Effector memory CD8-positive, alpha-beta T cell (primary cell): ENCODE measurements at regions not wholly inside any gene's neighbourhood (a gene's known extent, or its start where the extent isn't known, plus 50 kb on each side); places are given as distances from the start of the nearest gene placed in this dataset.

Experiments used
- ATAC-seq: fragments of 150-1000 bp; cut with Tn5 transposase; replicated peaks from 2 replicates; pipeline ENCODE4 v1.10.0; 2021; ENCODE audit warnings: mild to moderate bottlenecking, moderate library complexity
- DNase-seq, 3 experiments: peaks; one replicate each; pipeline ENCODE4 v3.0.0; 2021
- H3K27ac Mint-ChIP-seq, 2 donors: one replicate each; pipeline ENCODE4 v1.8.0; 2022; ENCODE audit warnings: mild to moderate bottlenecking in 2 of 2, mixed read lengths in 2 of 2, moderate library complexity in 2 of 2
- H3K27me3 Mint-ChIP-seq, 2 donors: one replicate each; pipeline ENCODE4 v1.8.0; 2022; ENCODE audit warnings: mixed read lengths in 2 of 2
- H3K36me3 Mint-ChIP-seq: one replicate; pipeline ENCODE4 v1.8.0; 2022; ENCODE audit warnings: mild to moderate bottlenecking, moderate library complexity, mixed read lengths; ENCODE audit not compliant: insufficient read depth
- H3K4me1 Mint-ChIP-seq, 2 donors: one replicate each; pipeline ENCODE4 v1.8.0; 2022; ENCODE audit warnings: low read depth in 2 of 2, mixed read lengths in 2 of 2
- H3K4me3 Mint-ChIP-seq, 2 donors: one replicate each; pipeline ENCODE4 v1.8.0; 2022; ENCODE audit warnings: mild to moderate bottlenecking in 2 of 2, mixed read lengths in 2 of 2, moderate library complexity in 2 of 2
- H3K9me3 Mint-ChIP-seq, 2 donors: one replicate each; pipeline ENCODE4 v1.8.0; 2022; ENCODE audit warnings: mixed read lengths in 2 of 2

GRCh38 chr3:180142472-180142871 lies 105.7 kb upstream of the PEX5L start:
- Mint-ChIP-seq H3K4me3 (no peak overlapping the region), H3K27ac (no peak overlapping the region), H3K9me3 (peaks cover 0 to 4% of the 10 kb centered on the region in 2 donors), H3K36me3 (no peaks in the 10 kb centered on the region), H3K4me1 (no peaks in the 10 kb centered on the region), H3K27me3 (no peaks in the 10 kb centered on the region)
- ATAC-seq = no peak
- no peak for DNase-seq

DNA sequence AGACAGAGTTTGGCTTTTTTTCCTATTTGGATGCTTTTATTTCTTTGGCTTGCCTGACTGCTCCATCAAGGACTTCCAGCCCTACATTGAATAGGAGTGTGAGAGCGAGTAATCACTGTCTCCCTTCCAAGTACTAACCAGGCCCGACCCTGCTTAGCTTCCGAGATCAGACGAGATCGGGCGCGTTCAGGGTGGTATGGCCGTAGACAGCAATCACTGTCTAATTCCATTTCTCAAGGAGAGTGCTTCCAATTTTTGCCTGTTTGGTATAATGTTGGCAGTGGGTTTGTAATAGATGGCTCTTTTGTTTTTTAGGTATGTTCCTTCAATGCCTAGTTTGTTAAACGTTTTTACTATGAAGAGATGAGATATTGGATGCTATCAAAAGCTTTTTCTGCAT lies 125.0 kb upstream of the PEX5L start:
- Mint-ChIP-seq H3K36me3 (peaks cover 3% of the 10 kb centered on the region), H3K9me3 (peaks cover 4 to 6% of the 10 kb centered on the region in 2 donors), H3K4me1 (no peaks in the 10 kb centered on the region), H3K4me3 (no peak overlapping the region), H3K27ac (no peak overlapping the region), H3K27me3 (no peaks in the 10 kb centered on the region)
- DNase-seq (no peak), ATAC-seq (no peak)

GRCh38 chr3:180175572-180175971 lies 138.8 kb upstream of the PEX5L start:
- no peaks in the 10 kb centered on the region for H3K27me3 Mint-ChIP-seq
- H3K36me3 Mint-ChIP-seq = no peaks in the 10 kb centered on the region
- DNase-seq = no peak
- H3K4me3 Mint-ChIP-seq = no peak overlapping the region
- H3K9me3 Mint-ChIP-seq = peaks cover 5 to 8% of the 10 kb centered on the region in 2 donors
- H3K4me1 Mint-ChIP-seq = no peaks in the 10 kb centered on the region
- no peak overlapping the region for H3K27ac Mint-ChIP-seq
- ATAC-seq = no peak

GRCh38 chr3:180176059-180176458 lies 139.3 kb upstream of the PEX5L start:
- no peaks in the 10 kb centered on the region for H3K4me1 Mint-ChIP-seq
- H3K36me3 Mint-ChIP-seq = no peaks in the 10 kb centered on the region
- H3K9me3 Mint-ChIP-seq = peaks cover 5 to 8% of the 10 kb centered on the region in 2 donors
- no peak overlapping the region for H3K27ac Mint-ChIP-seq
- ATAC-seq (no peak), DNase-seq (no peak)
- H3K4me3 Mint-ChIP-seq = no peak overlapping the region
- no peaks in the 10 kb centered on the region for H3K27me3 Mint-ChIP-seq

- Mint-ChIP-seq H3K27ac (no peak overlapping the region), H3K9me3 (peaks cover 5 to 8% of the 10 kb centered on the region in 2 donors), H3K4me1 (no peaks in the 10 kb centered on the region), H3K36me3 (no peaks in the 10 kb centered on the region), H3K27me3 (no peaks in the 10 kb centered on the region), H3K4me3 (no peak overlapping the region)
- no peak for ATAC-seq
- DNase-seq = no peak
Measured at GRCh38 chr3:180177255-180177654, 140.5 kb upstream of the PEX5L start.

- no peak overlapping the region for H3K4me3 Mint-ChIP-seq
- H3K27ac Mint-ChIP-seq = no peak overlapping the region
- DNase-seq = no peak
- H3K4me1 Mint-ChIP-seq = no peaks in the 10 kb centered on the region
- H3K9me3 Mint-ChIP-seq = peaks cover 0 to 2% of the 10 kb centered on the region in 2 donors
- no peaks in the 10 kb centered on the region for H3K27me3 Mint-ChIP-seq
- no peaks in the 10 kb centered on the region for H3K36me3 Mint-ChIP-seq
- ATAC-seq = no peak
Measured at GRCh38 chr3:180179562-180179961, 142.8 kb upstream of the PEX5L start.

DNA sequence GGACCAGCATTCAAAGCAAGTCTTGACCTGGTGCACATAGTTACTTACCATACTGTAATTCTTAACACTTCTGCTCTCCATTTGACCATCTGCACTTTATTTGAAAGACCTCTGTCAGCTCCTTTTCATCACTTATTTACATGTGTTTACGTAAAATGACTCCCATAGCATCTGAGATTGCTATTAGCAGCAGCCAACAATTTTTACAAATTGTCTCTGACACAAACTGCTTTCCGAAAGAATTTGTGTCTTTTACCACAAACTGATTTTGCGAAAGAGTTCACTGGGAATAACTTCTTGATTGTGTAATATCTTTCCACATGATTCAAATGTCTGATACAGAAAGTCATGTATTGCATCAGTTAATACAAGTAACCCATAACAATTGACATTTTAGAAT lies 144.1 kb upstream of the PEX5L start:
- no peak overlapping the region for H3K4me3 Mint-ChIP-seq
- DNase-seq (no peak), ATAC-seq (no peak)
- H3K27ac Mint-ChIP-seq = no peak overlapping the region
- H3K36me3 Mint-ChIP-seq = no peaks in the 10 kb centered on the region
- no peaks in the 10 kb centered on the region for H3K4me1 Mint-ChIP-seq
- H3K9me3 Mint-ChIP-seq = peaks cover 0 to 2% of the 10 kb centered on the region in 2 donors
- no peaks in the 10 kb centered on the region for H3K27me3 Mint-ChIP-seq

GRCh38 chr3:180181387-180181786 lies 144.7 kb upstream of the PEX5L start:
- H3K27ac Mint-ChIP-seq = no peak overlapping the region
- DNase-seq = no peak
- H3K4me3 Mint-ChIP-seq = no peak overlapping the region
- no peaks in the 10 kb centered on the region for H3K27me3 Mint-ChIP-seq
- H3K36me3 Mint-ChIP-seq = no peaks in the 10 kb centered on the region
- no peaks in the 10 kb centered on the region for H3K4me1 Mint-ChIP-seq
- peaks cover 0 to 2% of the 10 kb centered on the region in 2 donors for H3K9me3 Mint-ChIP-seq
- ATAC-seq = no peak

- Mint-ChIP-seq H3K27ac (no peak overlapping the region), H3K4me1 (no peaks in the 10 kb centered on the region), H3K4me3 (no peak overlapping the region), H3K27me3 (no peaks in the 10 kb centered on the region), H3K9me3 (peaks cover 0 to 2% of the 10 kb centered on the region in 2 donors), H3K36me3 (no peaks in the 10 kb centered on the region)
- DNase-seq = no peak
- ATAC-seq = no peak
Measured at GRCh38 chr3:180183346-180183745, 146.6 kb upstream of the PEX5L start.

DNA sequence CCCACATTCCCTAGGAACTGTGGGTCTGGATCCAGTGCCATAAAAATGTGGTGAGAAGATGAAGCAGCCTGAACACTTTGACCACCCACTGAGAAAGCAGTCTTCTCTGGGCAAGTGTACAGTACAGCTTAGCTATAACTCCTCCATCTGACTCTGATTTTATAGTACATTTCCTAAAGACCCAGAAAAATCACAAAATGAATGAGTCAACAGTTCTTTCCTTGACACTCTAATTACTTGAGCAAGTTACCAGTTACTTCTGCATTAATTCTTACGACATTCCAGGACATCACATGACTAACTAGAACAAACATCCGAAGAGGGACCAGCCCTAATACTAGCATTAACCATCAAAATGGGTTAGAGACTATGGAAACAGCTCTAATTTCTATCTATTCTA lies 148.1 kb upstream of the PEX5L start:
- Mint-ChIP-seq H3K4me1 (no peaks in the 10 kb centered on the region), H3K4me3 (no peak overlapping the region), H3K9me3 (peaks cover 0 to 2% of the 10 kb centered on the region in 2 donors), H3K27me3 (no peaks in the 10 kb centered on the region), H3K36me3 (no peaks in the 10 kb centered on the region), H3K27ac (no peak overlapping the region)
- DNase-seq (no peak), ATAC-seq (no peak)

- ATAC-seq (no peak), DNase-seq (no peak)
- no peak overlapping the region for H3K27ac Mint-ChIP-seq
- no peak overlapping the region for H3K4me3 Mint-ChIP-seq
- H3K9me3 Mint-ChIP-seq = peaks cover 0 to 2% of the 10 kb centered on the region in 2 donors
- H3K36me3 Mint-ChIP-seq = no peaks in the 10 kb centered on the region
- no peaks in the 10 kb centered on the region for H3K4me1 Mint-ChIP-seq
- H3K27me3 Mint-ChIP-seq = no peaks in the 10 kb centered on the region
Measured at GRCh38 chr3:180185650-180186049, 148.9 kb upstream of the PEX5L start.

- ATAC-seq (no peak), DNase-seq (no peak)
- no peaks in the 10 kb centered on the region for H3K36me3 Mint-ChIP-seq
- no peaks in the 10 kb centered on the region for H3K4me1 Mint-ChIP-seq
- H3K4me3 Mint-ChIP-seq = no peak overlapping the region
- peaks cover 0 to 3% of the 10 kb centered on the region in 2 donors for H3K9me3 Mint-ChIP-seq
- no peaks in the 10 kb centered on the region for H3K27me3 Mint-ChIP-seq
- no peak overlapping the region for H3K27ac Mint-ChIP-seq
Measured at GRCh38 chr3:180188512-180189309, 152.0 kb upstream of the PEX5L start.

DNA sequence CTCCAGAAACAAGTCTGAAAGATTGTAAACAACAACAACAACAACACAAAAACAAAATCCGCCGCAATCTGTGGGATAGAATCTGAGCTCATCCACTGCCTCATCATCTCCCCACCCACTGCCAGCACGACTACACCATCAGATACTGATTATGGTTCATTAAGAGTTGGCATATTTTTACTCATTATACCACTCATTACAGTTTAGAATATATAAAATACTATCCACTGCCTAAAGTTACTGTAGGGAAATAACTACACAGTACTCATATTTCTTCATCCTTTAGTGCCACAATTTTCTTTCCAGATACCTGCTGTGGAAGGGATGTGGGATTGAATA lies 152.5 kb upstream of the PEX5L start:
- ATAC-seq = no peak
- Mint-ChIP-seq H3K36me3 (no peaks in the 10 kb centered on the region), H3K4me3 (no peak overlapping the region), H3K4me1 (no peaks in the 10 kb centered on the region), H3K9me3 (peaks cover 0 to 3% of the 10 kb centered on the region in 2 donors), H3K27ac (no peak overlapping the region), H3K27me3 (no peaks in the 10 kb centered on the region)
- no peak for DNase-seq

DNA sequence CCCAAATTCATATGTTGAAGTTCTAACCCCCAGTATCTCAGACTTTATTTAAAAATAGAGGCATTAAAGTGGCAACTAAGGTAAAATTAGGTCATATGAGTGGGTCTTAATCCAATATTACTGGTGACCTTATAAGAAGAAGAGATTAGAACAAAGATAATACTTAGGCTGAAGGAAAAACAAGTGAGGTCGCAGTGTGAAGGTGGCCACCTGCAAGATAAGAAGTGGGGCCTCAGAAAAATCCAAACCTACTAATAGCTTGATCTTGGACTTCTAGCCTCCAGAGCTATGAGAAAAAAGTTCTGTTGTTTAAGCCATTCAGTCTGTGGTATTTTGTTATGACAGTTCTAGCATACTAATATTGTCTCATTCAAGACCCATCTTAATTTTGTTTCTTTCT lies 159.9 kb upstream of the PEX5L start:
- H3K4me1 Mint-ChIP-seq = no peaks in the 10 kb centered on the region
- DNase-seq (no peak), ATAC-seq (no peak)
- H3K27me3 Mint-ChIP-seq = peaks cover 0 to 5% of the 10 kb centered on the region in 2 donors
- no peak overlapping the region for H3K27ac Mint-ChIP-seq
- peaks cover 0 to 4% of the 10 kb centered on the region in 2 donors for H3K9me3 Mint-ChIP-seq
- no peak overlapping the region for H3K4me3 Mint-ChIP-seq
- H3K36me3 Mint-ChIP-seq = no peaks in the 10 kb centered on the region
